ENCODE measurements at regions not wholly inside any gene's neighbourhood (a gene's known extent, or its start where the extent isn't known, plus 50 kb on each side); places are given as distances from the start of the nearest gene placed in this dataset.

DNA sequence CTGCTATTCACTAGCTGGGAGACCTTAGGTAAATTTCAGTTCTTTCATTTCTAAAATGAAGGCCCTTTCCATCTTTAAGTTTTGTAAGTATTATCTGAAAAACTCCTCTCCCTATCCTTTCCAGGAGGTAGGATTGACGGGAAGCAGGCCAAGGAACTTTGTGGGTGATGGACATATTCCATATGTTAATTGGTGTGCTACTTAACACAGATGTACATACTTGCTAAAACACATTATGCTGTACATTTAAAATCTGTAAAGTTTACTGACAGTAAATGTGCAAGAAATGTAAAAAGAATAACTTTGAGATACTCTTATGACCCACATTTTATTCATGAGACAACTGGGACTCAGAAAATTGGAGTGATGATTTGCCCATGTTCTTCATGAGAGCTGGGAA lies 329.8 kb upstream of the LRRC3B start (continued):
- TF ChIP-seq, protein P1, sequence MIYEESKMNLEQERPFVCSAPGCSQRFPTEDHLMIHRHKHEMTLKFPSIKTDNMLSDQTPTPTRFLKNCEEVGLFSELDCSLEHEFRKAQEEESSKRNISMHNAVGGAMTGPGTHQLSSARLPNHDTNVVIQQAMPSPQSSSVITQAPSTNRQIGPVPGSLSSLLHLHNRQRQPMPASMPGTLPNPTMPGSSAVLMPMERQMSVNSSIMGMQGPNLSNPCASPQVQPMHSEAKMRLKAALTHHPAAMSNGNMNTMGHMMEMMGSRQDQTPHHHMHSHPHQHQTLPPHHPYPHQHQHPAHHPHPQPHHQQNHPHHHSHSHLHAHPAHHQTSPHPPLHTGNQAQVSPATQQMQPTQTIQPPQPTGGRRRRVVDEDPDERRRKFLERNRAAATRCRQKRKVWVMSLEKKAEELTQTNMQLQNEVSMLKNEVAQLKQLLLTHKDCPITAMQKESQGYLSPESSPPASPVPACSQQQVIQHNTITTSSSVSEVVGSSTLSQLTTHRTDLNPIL (CRISPR knock-in tag; IDR thresholded peaks at IDR 0.05; ENCODE audit: low read depth), result no peak

- TF ChIP-seq ZC3H10 (CRISPR knock-in tag; IDR thresholded peaks at IDR 0.05), result no peak
- TF ChIP-seq, protein P2, sequence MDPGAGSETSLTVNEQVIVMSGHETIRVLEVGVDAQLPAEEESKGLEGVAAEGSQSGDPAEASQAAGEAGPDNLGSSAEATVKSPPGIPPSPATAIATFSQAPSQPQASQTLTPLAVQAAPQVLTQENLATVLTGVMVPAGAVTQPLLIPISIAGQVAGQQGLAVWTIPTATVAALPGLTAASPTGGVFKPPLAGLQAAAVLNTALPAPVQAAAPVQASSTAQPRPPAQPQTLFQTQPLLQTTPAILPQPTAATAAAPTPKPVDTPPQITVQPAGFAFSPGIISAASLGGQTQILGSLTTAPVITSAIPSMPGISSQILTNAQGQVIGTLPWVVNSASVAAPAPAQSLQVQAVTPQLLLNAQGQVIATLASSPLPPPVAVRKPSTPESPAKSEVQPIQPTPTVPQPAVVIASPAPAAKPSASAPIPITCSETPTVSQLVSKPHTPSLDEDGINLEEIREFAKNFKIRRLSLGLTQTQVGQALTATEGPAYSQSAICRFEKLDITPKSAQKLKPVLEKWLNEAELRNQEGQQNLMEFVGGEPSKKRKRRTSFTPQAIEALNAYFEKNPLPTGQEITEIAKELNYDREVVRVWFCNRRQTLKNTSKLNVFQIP (CRISPR knock-in tag; IDR thresholded peaks at IDR 0.05; ENCODE audit: borderline replicate concordance, low read depth), result no peak
- no peak for TF ChIP-seq PPARA (CRISPR knock-in tag; IDR thresholded peaks at IDR 0.05; ENCODE audit: borderline replicate concordance)
- TF ChIP-seq SNAI2 (CRISPR knock-in tag; IDR thresholded peaks at IDR 0.05), result no peak
- TF ChIP-seq PATZ1 (CRISPR knock-in tag; IDR thresholded peaks at IDR 0.05; ENCODE audit: borderline replicate concordance), result no peak
- no peak for TF ChIP-seq ZFP30 (CRISPR knock-in tag; IDR thresholded peaks at IDR 0.05)
- TF ChIP-seq ZNF565 (CRISPR knock-in tag; conservative IDR thresholded peaks at IDR 0.05; ENCODE audit: low read depth), result no peak
- no peak for TF ChIP-seq ESRRG (CRISPR knock-in tag; IDR thresholded peaks at IDR 0.05)
- TF ChIP-seq ARNTL (CRISPR knock-in tag; IDR thresholded peaks at IDR 0.05; ENCODE audit: borderline replicate concordance, low read depth), result no peak
- TF ChIP-seq, protein P1 (CRISPR knock-in tag; IDR thresholded peaks at IDR 0.05; ENCODE audit: low read depth), result no peak
- TF ChIP-seq RARB (CRISPR knock-in tag; IDR thresholded peaks at IDR 0.05), result no peak
- TF ChIP-seq ZFP3 (CRISPR knock-in tag; IDR thresholded peaks at IDR 0.05), result no peak
- no peak for TF ChIP-seq CSDC2 (CRISPR knock-in tag; IDR thresholded peaks at IDR 0.05)
- TF ChIP-seq OSR1 (CRISPR knock-in tag; IDR thresholded peaks at IDR 0.05), result no peak
- TF ChIP-seq TOX (CRISPR knock-in tag; IDR thresholded peaks at IDR 0.05; ENCODE audit: borderline replicate concordance), result no peak
- TF ChIP-seq BACH2 (CRISPR knock-in tag; IDR thresholded peaks at IDR 0.05; ENCODE audit: borderline replicate concordance), result no peak
- no peak for ATAC-seq
These were observed 329.2 kb upstream of the LRRC3B start for GRCh38 chr3:26293329-26293844.

- no peak for ATAC-seq
- TF ChIP-seq BACH2 (CRISPR knock-in tag; IDR thresholded peaks at IDR 0.05; ENCODE audit: borderline replicate concordance) (no peak), PPARA (CRISPR knock-in tag; IDR thresholded peaks at IDR 0.05; ENCODE audit: borderline replicate concordance) (no peak), ARNTL (CRISPR knock-in tag; IDR thresholded peaks at IDR 0.05; ENCODE audit: borderline replicate concordance, low read depth) (no peak), ZNF8 (CRISPR knock-in tag; IDR thresholded peaks at IDR 0.05) (no peak), ESRRG (CRISPR knock-in tag; IDR thresholded peaks at IDR 0.05) (no peak), ZFP3 (CRISPR knock-in tag; IDR thresholded peaks at IDR 0.05) (no peak), TCF4 (CRISPR knock-in tag; IDR thresholded peaks at IDR 0.05; ENCODE audit: borderline replicate concordance) (no peak), ZNF70 (CRISPR knock-in tag; IDR thresholded peaks at IDR 0.05) (no peak), CSRNP3 (CRISPR knock-in tag; IDR thresholded peaks at IDR 0.05) (no peak), CSDC2 (CRISPR knock-in tag; IDR thresholded peaks at IDR 0.05) (no peak)
These were observed 315.4 kb upstream of the LRRC3B start for GRCh38 chr3:26307192-26307591.

- TF ChIP-seq TOX (CRISPR knock-in tag; IDR thresholded peaks at IDR 0.05; ENCODE audit: borderline replicate concordance) (no peak), PATZ1 (CRISPR knock-in tag; IDR thresholded peaks at IDR 0.05; ENCODE audit: borderline replicate concordance) (no peak), RARB (CRISPR knock-in tag; IDR thresholded peaks at IDR 0.05) (no peak), ZC3H10 (CRISPR knock-in tag; IDR thresholded peaks at IDR 0.05) (no peak)
- ATAC-seq, result no peak
These were observed 314.8 kb upstream of the LRRC3B start for GRCh38 chr3:26307787-26308186.

Measured in SK-N-SH treated with all-trans-retinoic acid at 6 μM for 48 hours (cell line).